Naive thymus-derived CD4-positive, alpha-beta T cell (primary cell): ENCODE measurements at regions not wholly inside any gene's neighbourhood (a gene's known extent, or its start where the extent isn't known, plus 50 kb on each side); places are given as distances from the start of the nearest gene placed in this dataset.
A peak's percentile ranks its signal among the peaks of the same experiment; 100 is the strongest.
"Not testable (repeated sequence)": the region's sequence is repeated elsewhere in the genome, so short reads cannot be mapped to it uniquely, and the experiment has no call there.

Experiments
- ATAC-seq: fragments of 150-1000 bp; cut with Tn5 transposase; 2 replicates; pipeline ENCODE4 v1.10.0; 2021; ENCODE audit warnings: mild to moderate bottlenecking, moderate library complexity
- CTCF ChIA-PET: fragments of 350-600 bp; sonication (Branson Sonifier 250); formaldehyde crosslinking; loops from one replicate; lab custom pipeline; 2021; ENCODE audit warnings: antibody characterized with exemption; lab: Charles Lee
- POLR2A ChIA-PET: fragments of 350-600 bp; sonication (Branson Sonifier 250); formaldehyde crosslinking; loops from one replicate; lab custom pipeline; 2021; ENCODE audit warnings: antibody characterized with exemption, inconsistent platforms; lab: Charles Lee
- DNase-seq, 9 donors: peaks; one replicate each; pipeline versions ENCODE4 v3.0.0 to v3.0.0-alpha.2; 2020 to 2022; ENCODE audit warnings: mixed read lengths in 1 of 9
- H3K27ac ChIP-seq: one replicate; pipeline ENCODE4 v1.7.0; 2013; ENCODE audit warnings: mild to moderate bottlenecking, low read depth, low read length, moderate library complexity
- H3K27me3 ChIP-seq, 2 donors: one replicate each; pipeline ENCODE4 v1.7.0; 2013; ENCODE audit warnings: low read length in 2 of 2, mild to moderate bottlenecking in 2 of 2, moderate library complexity in 2 of 2; ENCODE audit not compliant: control insufficient read depth in 2 of 2, insufficient read depth in 2 of 2
- H3K36me3 ChIP-seq, 3 experiments: 1 replicate in 2 of 3; 2 replicates in 1 of 3; pipeline ENCODE4 v1.7.0; 2013; ENCODE audit warnings: low read length in 3 of 3, mild to moderate bottlenecking in 3 of 3, moderate library complexity in 1 of 3; ENCODE audit not compliant: insufficient read depth in 3 of 3, control insufficient read depth in 2 of 3
- H3K4me1 ChIP-seq, 2 donors: one replicate each; pipeline ENCODE4 v1.7.0; 2013; ENCODE audit warnings: low read length in 2 of 2, mild to moderate bottlenecking in 2 of 2, moderate library complexity in 1 of 2; ENCODE audit not compliant: control insufficient read depth in 2 of 2, insufficient read depth in 2 of 2
- H3K4me3 ChIP-seq: 2 replicates; pipeline ENCODE4 v1.7.0; 2013; ENCODE audit warnings: mild to moderate bottlenecking, low read length
- H3K9me3 ChIP-seq, 3 experiments: 1 replicate in 2 of 3; 2 replicates in 1 of 3; pipeline ENCODE4 v1.7.0; 2013; ENCODE audit warnings: low read length in 3 of 3; ENCODE audit not compliant: control insufficient read depth in 2 of 3
- H3K27ac Mint-ChIP-seq, 9 donors: one replicate each; pipeline ENCODE4 v1.8.0; 2020 to 2022; ENCODE audit warnings: mixed read lengths in 9 of 9, mild to moderate bottlenecking in 8 of 9, moderate library complexity in 5 of 9, inconsistent platforms in 2 of 9
- H3K27me3 Mint-ChIP-seq, 5 donors: one replicate each; pipeline ENCODE4 v1.8.0; 2021 to 2022; ENCODE audit warnings: mixed read lengths in 5 of 5, mild to moderate bottlenecking in 1 of 5
- H3K36me3 Mint-ChIP-seq, 5 donors: one replicate each; pipeline ENCODE4 v1.8.0; 2020 to 2022; ENCODE audit warnings: mixed read lengths in 5 of 5, mild to moderate bottlenecking in 3 of 5, inconsistent platforms in 1 of 5
- H3K4me1 Mint-ChIP-seq, 7 donors: one replicate each; pipeline ENCODE4 v1.8.0; 2020 to 2022; ENCODE audit warnings: mixed read lengths in 7 of 7, mild to moderate bottlenecking in 3 of 7, inconsistent platforms in 1 of 7
- H3K4me3 Mint-ChIP-seq, 10 donors: one replicate each; pipeline ENCODE4 v1.8.0; 2020 to 2022; ENCODE audit warnings: mild to moderate bottlenecking in 10 of 10, mixed read lengths in 10 of 10, moderate library complexity in 6 of 10, inconsistent platforms in 2 of 10
- H3K9me3 Mint-ChIP-seq, 11 donors: one replicate each; pipeline ENCODE4 v1.8.0; 2020 to 2022; ENCODE audit warnings: mixed read lengths in 11 of 11, mild to moderate bottlenecking in 4 of 11, inconsistent platforms in 1 of 11, moderate library complexity in 1 of 11
- intact Hi-C, 2 donors: fragments of 100-400 bp; cut with micrococcal nuclease; formaldehyde crosslinking; loops; one replicate each; pipeline ENCODE4 v1.15.1; 2023

- Mint-ChIP-seq H3K4me1 (peaks cover 5 to 52% (median 12%) of the 10 kb centered on the region in 7 donors), H3K9me3 (peaks cover 0 to 3% (median 0%) of the 10 kb centered on the region in 11 donors), H3K4me3 (peak overlapping the region; percentile 79 to 96 (median 89)), H3K27me3 (no peaks in the 10 kb centered on the region), H3K27ac (peak overlapping the region; percentile 68 to 97 (median 95)), H3K36me3 (peaks cover 0 to 79% (median 34%) of the 10 kb centered on the region in 5 donors)
- no peaks in the 10 kb centered on the region for H3K9me3 ChIP-seq
- no peaks in the 10 kb centered on the region for H3K4me1 ChIP-seq
- peaks cover 0 to 10% (median 4%) of the 10 kb centered on the region in 3 experiments for H3K36me3 ChIP-seq
- intact Hi-C loops: loop anchor here (2.0 to 10.0 kb wide), 7 partner anchors 170 to 625 kb away; no protein-coding TSS in a partner anchor
- ChIA-PET CTCF (interaction anchor here (0.8 kb wide), 1 partner anchor 347 kb away, joined by 3 read pairs; no protein-coding TSS in a partner anchor), POLR2A (interaction anchor here (0.5 to 36.7 kb wide), 9 partner anchors 7 to 623 kb away, joined by 3 to 709 read pairs (median 4); no protein-coding TSS in a partner anchor)
- peak in 1 of 9 donors; percentile 68 for DNase-seq
- peak overlapping the region; percentile 90 for H3K27ac ChIP-seq
- peak; percentile 79 for ATAC-seq
- no peaks in the 10 kb centered on the region for H3K27me3 ChIP-seq
- H3K4me3 ChIP-seq: peak overlapping the region; percentile 67
Observed at GRCh38 chr14:22491683-22492621, 97.1 kb downstream of the DAD1 start.

GRCh38 chr14:22491053-22491452 lies 98.0 kb downstream of the DAD1 start:
- H3K9me3 ChIP-seq, H3K27me3 ChIP-seq, H3K36me3 ChIP-seq, DNase-seq, H3K4me1 ChIP-seq, ATAC-seq, H3K9me3 Mint-ChIP-seq, H3K27me3 Mint-ChIP-seq: not testable (repeated sequence)
- Histone ChIP-seq H3K27ac (peak overlapping the region; percentile 90), H3K4me3 (peak overlapping the region; percentile 50)
- CTCF ChIA-PET: interaction anchor here (0.7 kb wide), 1 partner anchor 95 kb away, joined by 4 read pairs; no protein-coding TSS in a partner anchor
- intact Hi-C loops: loop anchor here (5.0 to 10.0 kb wide), 6 partner anchors 169 to 624 kb away; no protein-coding TSS in a partner anchor
- peaks cover 5 to 52% (median 12%) of the 10 kb centered on the region in 7 donors for H3K4me1 Mint-ChIP-seq
- peak overlapping the region; percentile 79 to 97 (median 95) for H3K27ac Mint-ChIP-seq
- POLR2A ChIA-PET: interaction anchor here (0.6 to 36.7 kb wide), 6 partner anchors 10 to 638 kb away, joined by 3 to 709 read pairs (median 18); no protein-coding TSS in a partner anchor
- H3K36me3 Mint-ChIP-seq: peaks cover 0 to 71% (median 37%) of the 10 kb centered on the region in 5 donors
- peak overlapping the region; percentile 79 to 96 (median 89) for H3K4me3 Mint-ChIP-seq

GRCh38 chr14:22489957-22490950 lies 98.8 kb downstream of the DAD1 start:
- Histone ChIP-seq H3K9me3 (no peaks in the 10 kb centered on the region), H3K27ac (peak overlapping the region; percentile 90), H3K27me3 (no peaks in the 10 kb centered on the region), H3K4me3 (peak overlapping the region; percentile 50), H3K4me1 (no peaks in the 10 kb centered on the region), H3K36me3 (peaks cover 0 to 2% (median 0%) of the 10 kb centered on the region in 3 experiments)
- Mint-ChIP-seq H3K27ac (peak overlapping the region; percentile 79 to 97 (median 95)), H3K9me3 (peaks cover 0 to 3% (median 0%) of the 10 kb centered on the region in 11 donors), H3K36me3 (peaks cover 0 to 65% (median 40%) of the 10 kb centered on the region in 5 donors), H3K27me3 (no peaks in the 10 kb centered on the region), H3K4me1 (peaks cover 5 to 58% (median 12%) of the 10 kb centered on the region in 7 donors), H3K4me3 (peak overlapping the region; percentile 79 to 96 (median 89))
- peak in 1 of 9 donors; percentile 33 for DNase-seq
- ATAC-seq: no peak
- ChIA-PET POLR2A (interaction anchor here (0.9 to 36.7 kb wide), 8 partner anchors 9 to 638 kb away, joined by 3 to 709 read pairs (median 4); no protein-coding TSS in a partner anchor), CTCF (interaction anchor here (0.7 kb wide), 1 partner anchor 95 kb away, joined by 4 read pairs; no protein-coding TSS in a partner anchor)
- intact Hi-C loops: loop anchor here (5.0 to 10.0 kb wide), 6 partner anchors 168 to 623 kb away; no protein-coding TSS in a partner anchor

GRCh38 chr14:22489244-22489545 lies 99.8 kb downstream of the DAD1 start:
- H3K27me3 ChIP-seq: no peaks in the 10 kb centered on the region
- peak overlapping the region; percentile 50 for H3K4me3 ChIP-seq
- no peak for ATAC-seq
- DNase-seq: no peak
- Mint-ChIP-seq H3K36me3 (peaks cover 0 to 57% (median 40%) of the 10 kb centered on the region in 5 donors), H3K27me3 (no peaks in the 10 kb centered on the region), H3K4me3 (peak overlapping the region; percentile 79 to 96 (median 89)), H3K9me3 (peaks cover 0 to 3% (median 0%) of the 10 kb centered on the region in 11 donors), H3K27ac (peak overlapping the region; percentile 71 to 97 (median 93)), H3K4me1 (peaks cover 5 to 62% (median 12%) of the 10 kb centered on the region in 7 donors)
- peaks cover 0 to 2% (median 0%) of the 10 kb centered on the region in 3 experiments for H3K36me3 ChIP-seq
- H3K27ac ChIP-seq: peak overlapping the region; percentile 90
- no peaks in the 10 kb centered on the region for H3K9me3 ChIP-seq
- intact Hi-C loops: no loop called here
- ChIA-PET CTCF (no interaction called here), POLR2A (interaction anchor here (1.0 to 36.7 kb wide), 6 partner anchors 21 to 545 kb away, joined by 3 to 709 read pairs (median 4); no protein-coding TSS in a partner anchor)
- H3K4me1 ChIP-seq: no peaks in the 10 kb centered on the region

GRCh38 chr14:22488522-22489243 lies 100.3 kb downstream of the DAD1 start:
- Mint-ChIP-seq H3K4me3 (peak overlapping the region; percentile 79 to 96 (median 89)), H3K36me3 (peaks cover 0 to 56% (median 40%) of the 10 kb centered on the region in 5 donors), H3K9me3 (peaks cover 0 to 3% (median 0%) of the 10 kb centered on the region in 11 donors), H3K4me1 (peaks cover 5 to 65% (median 12%) of the 10 kb centered on the region in 7 donors), H3K27ac (peak overlapping the region; percentile 82 to 97 (median 93)), H3K27me3 (no peaks in the 10 kb centered on the region)
- intact Hi-C loops: no loop called here
- POLR2A ChIA-PET: interaction anchor here (1.1 to 36.7 kb wide), 4 partner anchors 22 to 262 kb away, joined by 4 to 709 read pairs (median 281); no protein-coding TSS in a partner anchor
- Histone ChIP-seq H3K4me1 (no peaks in the 10 kb centered on the region), H3K36me3 (peaks cover 0 to 2% (median 0%) of the 10 kb centered on the region in 3 experiments), H3K27ac (peak overlapping the region; percentile 90), H3K4me3 (peak overlapping the region; percentile 50), H3K27me3 (no peaks in the 10 kb centered on the region), H3K9me3 (no peaks in the 10 kb centered on the region)
- no peak for DNase-seq
- CTCF ChIA-PET: interaction anchor here (1.1 kb wide), 1 partner anchor 9 kb away, joined by 4 read pairs; no protein-coding TSS in a partner anchor
- no peak for ATAC-seq
